Stimulated activated CD4-positive, alpha-beta T cell treated with anti-CD3 and anti-CD28 coated beads, Interleukin-2, amount 100 ng/mL, for 24 hours (primary cell): ENCODE measurements at regions not wholly inside any gene's neighbourhood (a gene's known extent, or its start where the extent isn't known, plus 50 kb on each side); places are given as distances from the start of the nearest gene placed in this dataset.

Source experiments
- DNase-seq, 2 donors: peaks; one replicate each; pipeline ENCODE4 v3.0.0-alpha.2; 2020

DNA sequence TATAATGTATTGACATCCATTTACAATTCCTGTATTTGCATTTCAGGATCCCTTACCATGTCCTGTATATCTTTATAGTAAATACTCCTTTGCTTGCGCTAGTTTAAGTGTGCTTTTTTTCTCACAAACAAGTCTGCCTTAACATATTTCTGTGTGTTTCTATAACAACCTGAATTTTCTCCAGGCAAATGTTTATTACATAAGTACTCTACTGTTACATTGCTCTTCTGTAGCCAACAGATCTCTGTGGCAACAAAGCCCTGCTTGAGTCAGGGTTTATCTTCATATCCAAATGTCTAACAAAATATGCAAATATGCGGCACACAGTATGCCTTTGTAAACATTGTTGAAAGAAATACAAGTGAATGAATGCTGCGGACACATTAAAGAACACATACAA is 625.5 kb downstream of the TLL1 start:
- no peak for DNase-seq

DNA sequence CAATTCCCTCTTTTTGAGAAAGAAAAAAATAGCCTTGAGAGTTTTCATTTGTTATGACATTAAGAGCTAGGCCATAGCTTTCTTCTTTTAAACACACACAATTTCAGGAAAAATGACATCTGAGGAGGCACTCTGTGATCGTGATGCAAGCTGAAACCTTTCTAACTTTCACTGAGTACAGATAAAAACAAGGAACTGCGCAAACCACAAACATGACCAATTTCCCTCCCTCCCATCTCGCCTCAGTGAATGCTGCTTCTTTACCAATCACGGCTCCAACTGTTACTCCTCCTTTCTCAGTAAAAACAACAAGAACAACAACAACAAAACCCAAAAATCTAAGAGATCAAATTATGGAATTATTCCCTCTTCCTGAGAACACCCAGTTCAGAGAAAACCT is 626.8 kb downstream of the TLL1 start:
- no peak for DNase-seq

DNA sequence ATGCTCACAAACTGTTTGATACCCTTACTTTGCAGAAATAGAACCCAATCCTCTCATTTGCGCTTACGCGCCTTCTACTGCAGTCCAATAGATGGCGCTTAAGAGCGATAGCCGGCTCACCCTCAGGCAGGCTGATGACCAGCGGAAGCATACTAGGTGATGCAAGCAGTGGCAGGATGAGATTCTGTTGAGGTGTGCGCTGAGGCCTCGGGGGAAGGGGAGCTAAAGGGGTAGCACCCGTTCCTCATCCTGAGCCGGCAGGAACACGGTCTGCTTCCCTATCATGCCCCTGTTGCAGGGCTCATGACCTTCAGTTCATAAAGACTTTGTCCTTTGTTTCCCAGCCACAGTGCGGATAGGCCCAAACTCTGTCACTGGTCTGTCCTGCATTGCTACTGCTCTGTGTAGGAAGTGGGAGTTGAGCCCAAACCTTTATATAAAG is 628.9 kb downstream of the TLL1 start:
- DNase-seq: peak in 1 of 2 donors; percentile 3

DNA sequence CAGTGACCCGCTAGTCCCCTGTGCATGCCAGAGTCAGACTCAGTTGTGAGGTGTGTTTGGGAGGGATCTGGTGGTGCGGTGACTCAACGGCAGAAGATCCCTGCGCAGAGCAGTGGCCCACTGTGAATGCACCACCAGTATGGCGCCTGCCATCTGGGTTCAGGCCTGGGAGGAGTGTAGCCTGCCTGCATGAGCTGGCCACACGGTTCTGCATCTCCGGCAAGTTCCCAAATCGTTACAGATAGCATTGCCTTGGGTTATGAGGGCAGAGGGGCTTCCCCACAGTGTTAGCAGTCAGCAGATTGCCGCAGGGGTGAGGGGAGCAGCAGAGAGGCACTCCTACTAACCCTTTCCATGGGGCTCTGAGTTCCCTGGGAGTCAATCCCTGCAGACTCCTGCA is 629.6 kb downstream of the TLL1 start:
- no peak for DNase-seq

DNA sequence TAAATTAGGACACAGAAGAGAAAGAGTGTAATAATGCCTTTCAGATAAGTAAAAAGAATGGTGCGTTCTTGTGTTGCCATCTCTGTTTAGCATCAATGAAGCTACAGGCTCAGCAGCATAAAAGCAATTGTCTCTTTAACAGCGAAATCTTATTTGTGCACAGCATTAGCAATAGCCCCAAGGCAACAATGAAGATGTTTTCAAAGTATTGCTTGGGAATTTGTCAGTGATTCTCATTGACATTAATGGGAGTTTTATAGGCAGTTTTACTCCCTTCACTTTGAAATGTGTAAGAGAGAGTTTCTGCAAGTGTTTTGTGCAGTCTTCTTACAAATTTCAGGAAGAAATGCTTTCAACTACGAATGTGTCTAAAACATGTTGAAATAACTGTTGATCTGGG is 633.0 kb downstream of the TLL1 start:
- no peak for DNase-seq

DNA sequence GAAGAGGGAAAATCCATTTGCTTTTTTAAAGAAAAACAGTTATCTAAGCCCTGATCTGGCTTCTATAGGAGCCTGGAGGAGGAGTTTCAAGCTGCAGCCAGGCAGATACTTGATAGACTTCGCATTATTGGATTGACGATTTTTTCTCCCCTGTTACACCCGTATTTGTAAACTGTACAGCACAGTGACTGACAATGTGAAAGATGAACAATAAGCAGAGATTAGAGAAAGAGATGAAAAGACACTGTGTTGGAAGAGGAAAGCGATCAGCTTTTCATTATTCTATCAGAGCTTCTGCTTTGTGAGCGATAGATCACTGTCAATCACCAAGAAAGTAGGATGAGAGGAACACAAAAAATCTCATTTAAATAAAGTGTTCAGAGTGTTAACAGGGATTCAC is 639.2 kb downstream of the TLL1 start:
- no peak for DNase-seq

DNA sequence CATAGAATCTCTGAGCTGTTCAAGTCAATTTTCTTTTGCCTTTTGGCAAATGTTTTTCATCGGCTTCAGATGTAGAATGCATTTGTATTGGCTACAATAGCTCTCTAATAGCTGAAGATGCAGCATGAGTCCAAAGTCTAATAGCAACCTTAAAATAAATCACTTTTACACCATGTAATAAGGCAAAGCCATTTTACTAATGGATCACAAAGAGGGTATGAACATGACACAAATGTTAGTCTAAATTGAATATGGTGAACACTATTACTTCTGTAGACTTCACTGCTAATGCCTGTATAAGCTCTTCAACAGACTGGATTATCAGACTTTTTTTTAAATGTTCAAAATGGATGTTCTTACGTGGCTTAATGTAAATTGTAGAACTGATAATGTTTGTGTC is 645.3 kb downstream of the TLL1 start:
- DNase-seq: no peak

DNA sequence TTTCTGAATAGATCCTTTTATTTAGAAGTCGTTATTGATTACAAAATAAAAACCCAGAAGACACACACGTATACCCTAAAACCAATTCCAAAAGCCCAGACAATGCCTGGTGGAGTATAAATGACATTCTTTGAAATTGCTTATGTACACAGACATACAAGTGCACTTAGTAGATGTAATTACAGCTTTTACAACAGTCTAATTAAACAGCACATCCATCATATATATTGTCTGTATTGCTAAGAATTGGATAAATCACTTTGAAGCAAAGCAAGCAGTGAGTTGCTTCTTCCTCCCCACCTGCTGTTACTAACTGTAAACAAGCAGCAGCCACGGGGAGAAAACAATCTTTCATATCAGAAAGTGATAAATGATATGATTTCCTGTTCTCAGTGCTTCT is 645.7 kb downstream of the TLL1 start:
- no peak for DNase-seq

DNA sequence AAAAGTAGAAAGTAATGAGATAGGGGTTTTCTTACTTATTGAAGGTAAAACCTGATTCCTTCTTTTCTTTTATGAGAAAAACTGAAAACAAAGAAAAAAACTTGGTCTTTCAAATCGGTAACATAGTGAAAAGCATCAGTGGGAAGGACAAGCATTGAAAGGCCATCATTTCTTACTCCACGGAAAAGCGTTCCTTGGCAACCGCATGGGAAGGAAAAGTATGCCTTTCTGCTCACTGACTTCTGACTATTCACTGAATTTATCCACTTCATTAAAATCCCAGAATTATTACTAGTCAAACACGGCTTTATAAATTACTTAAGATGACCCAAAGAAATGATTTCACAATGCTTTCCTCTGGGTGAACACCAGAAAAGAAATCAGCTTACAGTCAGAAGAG is 646.7 kb downstream of the TLL1 start:
- no peak for DNase-seq

DNA sequence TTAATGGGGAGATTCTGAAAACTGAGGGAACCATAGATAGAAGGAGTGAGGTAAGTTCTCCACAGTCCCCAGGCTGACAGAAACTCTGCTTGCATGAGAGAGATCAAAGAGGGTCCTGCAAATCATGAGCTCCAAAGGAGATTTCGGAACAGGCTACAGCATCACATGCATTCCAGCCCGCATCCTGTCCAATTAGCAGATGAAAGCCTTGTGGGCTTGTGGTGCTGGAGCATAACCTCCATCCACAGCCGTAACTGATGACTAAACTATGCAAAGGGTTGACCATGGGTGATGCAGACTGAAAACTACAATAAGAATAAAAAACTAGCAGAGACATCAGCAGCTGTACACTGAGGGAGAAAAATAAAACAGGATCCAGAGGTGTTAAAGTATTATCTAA is 654.5 kb downstream of the TLL1 start:
- DNase-seq: no peak

DNA sequence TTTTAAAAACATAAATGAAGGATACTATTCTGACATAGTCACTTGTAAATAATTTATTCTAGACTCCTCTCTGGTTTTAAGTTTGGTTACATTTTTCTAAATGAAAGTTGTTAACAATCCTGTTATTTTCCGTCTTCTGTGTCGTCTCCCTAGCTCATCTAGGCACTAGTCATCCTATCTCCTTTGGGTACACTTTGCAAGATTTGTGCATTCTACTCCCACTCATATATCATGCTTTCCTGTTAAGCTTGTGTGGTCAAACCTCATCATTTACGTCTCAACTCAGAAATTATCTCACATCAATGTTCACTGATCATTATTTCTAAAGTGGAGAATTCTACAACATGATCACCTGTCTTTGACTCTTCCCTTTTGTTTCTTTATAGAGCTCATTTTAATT is 658.7 kb downstream of the TLL1 start:
- no peak for DNase-seq

DNA sequence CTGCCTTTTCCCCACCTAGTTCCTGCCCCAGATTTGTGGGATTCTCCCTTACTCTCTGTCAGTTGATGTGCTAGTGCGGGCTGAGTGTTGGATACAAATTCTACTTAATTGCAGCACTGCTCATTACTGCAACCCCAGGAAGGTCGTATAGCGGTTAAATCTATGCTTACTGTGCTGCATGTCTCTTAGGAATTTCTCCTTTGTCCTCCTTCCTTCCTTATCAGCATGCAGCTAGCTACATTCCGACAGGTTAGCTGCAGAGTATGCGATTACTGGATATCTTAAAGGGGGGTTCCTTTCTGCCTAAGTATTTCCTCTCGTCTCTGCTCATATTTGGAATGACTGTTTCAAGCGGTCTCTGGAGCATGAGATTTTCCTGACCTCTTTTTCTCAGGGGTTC is 662.8 kb downstream of the TLL1 start:
- DNase-seq: no peak

DNA sequence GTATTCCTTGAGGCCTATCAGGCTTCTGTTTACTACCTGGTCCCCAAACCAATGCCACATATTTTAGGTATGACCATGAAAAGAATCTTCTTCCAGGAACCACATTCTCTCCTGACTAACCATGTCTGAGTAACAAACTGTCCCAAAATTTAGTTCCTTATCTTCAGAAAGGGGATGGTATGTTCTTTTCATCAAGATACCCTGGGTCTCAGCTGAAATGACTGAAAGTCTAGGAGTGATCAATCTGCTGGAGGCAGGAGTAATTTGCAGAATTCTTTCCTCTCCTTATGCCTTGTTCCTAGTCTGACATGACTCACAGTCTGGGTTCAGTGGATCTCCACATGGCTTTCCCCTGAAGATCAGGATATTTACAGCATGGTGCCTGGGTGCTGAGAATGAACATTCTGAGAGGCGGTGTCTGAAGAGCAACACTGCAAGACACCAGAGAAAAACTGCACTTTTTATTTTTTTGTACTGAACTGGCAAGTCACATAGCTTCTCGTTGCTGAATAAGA is 665.5 kb downstream of the TLL1 start:
- DNase-seq: no peak

DNA sequence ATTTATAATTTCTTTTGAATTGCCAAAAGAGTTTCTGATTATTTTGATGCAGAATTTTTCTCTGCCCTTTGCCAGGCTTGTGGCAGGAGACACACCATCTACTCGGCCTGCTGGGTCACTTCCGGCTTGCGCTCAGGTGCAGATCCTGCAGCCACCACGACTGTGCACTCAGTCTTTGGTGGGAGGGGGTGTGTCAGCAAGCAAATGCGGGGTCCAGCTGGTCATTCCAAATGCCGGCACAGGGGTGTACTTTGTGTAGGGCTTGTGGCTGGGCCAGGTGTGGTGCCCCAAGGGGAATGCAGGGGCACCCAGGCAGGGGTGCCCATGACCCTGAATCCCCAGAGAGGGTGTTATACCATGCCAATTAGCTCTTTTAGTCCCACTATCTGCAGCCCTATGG is 673.0 kb downstream of the TLL1 start:
- no peak for DNase-seq

DNA sequence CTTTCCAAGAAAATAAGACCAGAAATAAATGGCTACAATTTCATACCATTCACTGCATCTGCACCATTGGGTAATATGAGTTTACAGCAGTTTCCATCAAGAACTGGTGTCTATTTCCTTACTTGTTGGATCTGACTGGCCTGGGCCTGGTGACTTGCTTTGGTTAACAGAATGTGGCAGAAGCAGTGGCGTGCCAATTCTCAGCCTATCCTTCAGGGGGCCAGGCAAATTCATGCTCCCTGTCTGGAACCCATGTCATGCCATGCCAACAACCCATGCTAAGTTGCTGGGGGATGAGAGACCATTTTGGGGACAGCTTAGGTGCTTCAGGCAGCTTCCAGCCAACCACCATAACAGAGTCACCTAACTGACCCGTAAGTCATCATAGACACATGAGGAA is 656.7 kb downstream of the SPOCK3 start:
- DNase-seq: no peak

DNA sequence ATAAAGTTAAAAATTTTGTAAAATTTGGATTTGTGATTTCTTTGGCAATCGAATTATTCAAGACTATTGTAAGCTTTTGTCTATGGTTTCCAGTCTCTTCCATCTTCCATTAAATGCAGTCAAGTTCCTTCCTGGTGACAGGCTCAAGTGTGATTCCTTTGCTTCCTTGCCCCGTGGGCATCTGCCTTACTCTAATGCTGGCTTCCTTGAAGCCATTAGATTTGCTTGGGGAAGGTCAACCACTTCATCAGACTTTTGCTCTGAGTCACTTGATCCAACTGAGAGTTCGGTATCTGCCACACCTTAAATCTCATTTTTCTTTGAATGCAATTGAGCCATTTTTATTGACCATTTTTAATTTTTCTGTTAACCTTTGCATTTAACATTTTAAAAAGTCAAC is 648.8 kb downstream of the SPOCK3 start:
- DNase-seq: no peak

DNA sequence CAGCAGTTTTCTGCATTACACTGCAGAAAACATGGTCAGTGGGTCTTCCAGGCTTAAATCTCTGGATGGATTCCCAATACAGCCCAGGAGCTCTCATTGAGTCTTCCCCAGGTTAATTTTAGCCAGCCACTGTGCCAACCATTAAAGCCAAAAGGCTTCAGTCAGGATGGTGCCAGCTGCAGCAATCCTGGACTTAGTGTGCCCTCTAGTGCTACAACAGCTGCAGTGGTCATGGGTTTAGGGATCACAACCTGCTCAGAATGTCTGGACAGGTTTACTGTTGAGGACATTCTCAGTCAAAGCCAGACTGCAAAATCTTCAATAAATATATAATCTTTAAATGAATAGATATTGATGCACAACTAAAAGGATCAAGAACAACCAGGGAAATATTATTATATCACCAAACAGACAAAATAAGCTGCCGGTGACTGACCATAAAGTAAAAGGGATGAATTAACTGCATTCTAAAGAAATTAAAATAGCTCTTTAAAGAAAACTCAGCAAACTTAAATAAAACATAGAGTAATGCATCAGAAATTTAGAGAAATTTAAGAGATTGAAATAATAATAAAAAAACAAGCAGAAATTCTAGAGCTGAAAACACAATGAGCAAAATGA is 639.9 kb downstream of the SPOCK3 start:
- DNase-seq: no peak

DNA sequence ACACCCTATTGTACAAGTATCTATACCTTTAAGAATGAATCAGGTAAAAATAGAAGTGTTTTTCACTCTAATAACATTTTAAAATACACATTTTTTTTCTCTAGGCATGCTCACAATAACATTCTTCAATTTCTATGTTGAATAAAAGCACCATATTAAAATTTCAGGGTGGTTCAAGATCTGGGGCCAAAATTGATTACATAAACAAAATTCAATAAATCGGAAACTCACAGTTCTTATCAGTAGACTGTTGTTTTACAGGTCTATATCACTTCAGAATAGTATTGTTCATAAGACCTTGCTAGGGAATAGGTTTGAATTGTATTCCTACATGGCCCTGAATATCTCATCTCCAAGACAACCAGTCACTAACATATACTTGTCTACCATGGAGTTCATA is 634.0 kb downstream of the SPOCK3 start:
- no peak for DNase-seq

DNA sequence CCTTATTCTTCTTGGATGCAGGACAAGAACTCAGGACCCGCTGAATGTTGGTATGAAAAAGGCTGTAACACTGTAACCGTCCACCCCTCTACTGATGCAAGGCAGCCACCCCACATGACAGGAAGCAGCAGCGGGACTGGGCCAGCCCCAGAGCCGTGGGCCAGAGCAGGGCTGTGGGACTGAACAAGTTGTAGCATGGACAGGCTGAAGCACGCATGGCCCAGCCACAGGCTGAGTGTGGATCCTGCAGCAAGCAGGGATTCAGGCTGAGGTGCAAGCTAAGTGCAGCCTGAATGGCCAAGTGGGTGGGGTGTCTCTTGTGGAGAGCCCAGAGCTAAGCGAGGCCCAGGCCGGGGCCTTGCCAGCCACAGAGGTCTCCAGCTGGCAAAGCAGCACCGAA is 632.2 kb downstream of the SPOCK3 start:
- no peak for DNase-seq

DNA sequence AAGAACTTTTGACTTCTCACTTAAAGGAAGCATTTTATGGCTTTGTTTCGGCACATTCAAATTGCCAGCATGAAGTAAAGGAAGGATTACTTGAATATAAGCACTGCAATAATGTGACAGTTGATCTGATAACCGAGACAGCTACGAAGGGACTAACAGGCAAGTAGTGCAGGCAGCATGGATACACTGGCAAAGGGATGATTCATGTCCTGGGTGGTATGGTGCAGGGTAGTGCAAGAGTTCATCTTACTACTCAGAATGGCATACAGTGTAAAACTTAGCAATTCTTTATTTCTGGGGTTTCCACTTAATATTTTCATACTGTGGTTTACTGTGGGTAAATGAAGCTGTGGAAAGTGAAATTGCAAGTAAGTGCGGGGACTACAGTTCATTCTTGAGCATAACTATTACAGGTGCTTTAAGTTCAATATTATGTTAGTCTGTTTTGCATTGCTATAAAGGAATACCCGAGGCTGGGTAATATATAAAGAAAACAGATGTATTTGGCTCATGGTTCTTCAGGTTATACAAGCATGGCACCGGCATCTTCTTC is 611.8 kb downstream of the SPOCK3 start:
- DNase-seq: no peak

DNA sequence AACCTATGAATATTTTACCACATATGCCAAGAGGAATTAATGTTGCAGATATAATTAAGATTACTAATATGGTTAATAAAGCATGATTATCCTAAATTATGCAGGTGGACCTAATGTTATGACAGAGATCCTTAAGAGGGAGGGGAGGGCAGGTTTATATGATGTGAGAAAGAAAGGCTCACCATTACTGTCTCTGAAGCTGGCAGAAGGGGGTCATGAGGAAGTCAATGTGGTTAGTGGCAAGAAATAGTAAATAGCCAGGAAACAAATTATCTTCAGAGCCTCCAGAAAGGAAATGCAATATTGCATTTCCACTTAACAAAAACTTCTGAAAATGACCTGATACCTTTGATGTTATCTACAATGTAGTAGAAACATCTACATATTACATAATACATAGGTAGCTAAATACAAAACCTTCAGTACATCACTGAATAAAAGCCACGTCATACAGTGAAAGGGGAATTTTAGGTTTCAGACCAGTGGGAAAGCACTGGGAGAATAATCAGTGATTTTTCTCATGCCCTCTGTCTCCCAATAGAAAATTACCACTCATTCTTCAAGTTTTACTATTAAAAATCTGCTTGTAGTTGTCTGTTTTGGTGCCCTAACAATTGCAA is 609.2 kb downstream of the SPOCK3 start:
- DNase-seq: no peak

DNA sequence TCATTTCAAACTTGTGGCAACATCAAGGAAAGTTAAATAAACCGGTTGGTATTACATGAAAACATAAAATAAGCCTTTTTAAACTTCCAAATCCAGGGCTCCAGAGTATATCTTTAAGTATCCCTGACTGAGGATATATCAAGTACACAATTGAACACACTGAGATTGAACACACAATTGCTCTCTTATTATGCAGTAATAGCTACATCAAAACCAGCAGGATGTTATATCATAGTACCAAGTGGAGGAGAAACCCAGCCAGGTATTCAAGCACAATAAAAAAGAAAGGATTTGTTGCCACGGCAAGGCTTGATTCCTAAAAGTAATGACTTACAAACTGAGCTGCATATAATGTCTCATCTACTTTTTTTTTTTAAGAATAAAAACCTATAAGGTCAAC is 605.8 kb downstream of the SPOCK3 start:
- DNase-seq: no peak

DNA sequence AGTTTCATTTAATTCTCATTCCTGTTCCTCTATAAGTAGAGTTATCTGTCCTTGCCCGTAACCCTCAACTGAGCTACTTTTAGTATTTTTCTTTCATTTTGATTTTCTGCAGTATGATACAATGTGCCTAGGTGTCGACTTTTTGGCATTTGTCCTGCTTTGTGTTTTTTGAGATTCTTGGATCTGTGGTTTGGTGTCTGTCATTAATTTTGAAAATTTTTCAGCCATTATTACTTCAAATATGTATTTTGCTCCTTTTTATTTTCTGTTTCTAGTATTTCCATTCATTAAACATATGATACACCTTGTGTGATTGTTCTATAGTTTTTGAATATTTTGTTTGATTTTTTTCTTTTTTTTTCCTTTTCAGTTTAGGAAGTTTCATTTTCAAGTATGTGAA is 598.9 kb downstream of the SPOCK3 start:
- no peak for DNase-seq

DNA sequence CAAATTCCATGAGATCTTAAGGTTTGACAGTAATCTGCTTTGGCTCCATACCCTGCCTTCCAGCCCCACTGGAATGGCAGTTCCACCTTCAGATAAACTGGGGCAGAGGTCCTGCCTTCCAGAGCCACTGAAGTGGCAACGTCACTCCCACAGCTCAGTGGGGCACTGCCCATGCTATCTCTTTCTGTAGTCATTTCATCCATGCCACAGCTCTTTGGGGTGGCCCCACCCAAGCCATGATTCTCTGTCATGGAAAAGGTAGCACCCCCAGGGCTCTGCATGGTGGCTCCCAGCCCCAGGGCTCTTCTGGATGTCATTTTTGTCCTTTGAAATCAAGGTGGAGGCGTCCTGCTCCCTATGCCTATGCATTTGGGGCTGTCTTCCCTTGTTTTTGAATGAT is 596.5 kb downstream of the SPOCK3 start:
- DNase-seq: no peak

DNA sequence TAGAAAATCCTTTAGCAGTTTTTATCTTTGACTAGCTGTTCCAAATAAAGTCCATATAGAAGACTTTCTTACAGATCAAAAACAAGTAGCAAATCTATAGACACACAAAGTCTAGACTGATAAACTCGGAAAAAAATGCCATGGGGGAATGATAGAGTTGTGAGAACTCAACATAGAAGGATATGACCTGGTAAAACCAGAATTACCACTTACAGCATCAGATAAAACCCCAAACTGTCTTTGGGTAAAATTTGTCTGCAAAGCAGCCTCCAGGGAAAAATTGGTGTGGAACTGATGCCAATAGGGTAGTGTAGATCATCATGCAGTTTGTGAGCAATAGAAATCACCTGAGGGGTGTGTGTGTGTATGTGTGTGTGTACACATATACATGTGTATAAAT is 579.1 kb downstream of the SPOCK3 start:
- no peak for DNase-seq
